Testis (tissue), 2 donors: ENCODE measurements at regions not wholly inside any gene's neighbourhood (a gene's known extent, or its start where the extent isn't known, plus 50 kb on each side); places are given as distances from the start of the nearest gene placed in this dataset.

Source experiments
- DNase-seq: peaks from one replicate; pipeline ENCODE4 v3.0.0-alpha.2; 2019
- H3K27ac ChIP-seq, 2 donors: fragments of 200-600 bp; sonication (generic); one replicate each; pipeline ENCODE4 v1.5.1; 2019
- H3K27me3 ChIP-seq: fragments of 200-600 bp; sonication (generic); one replicate; pipeline ENCODE4 v1.5.1; 2019
- H3K36me3 ChIP-seq: fragments of 200-600 bp; sonication (generic); one replicate; pipeline ENCODE4 v1.5.1; 2017; ENCODE audit warnings: low read depth; ENCODE audit errors: missing control alignments
- H3K4me1 ChIP-seq: fragments of 200-600 bp; sonication (generic); one replicate; pipeline ENCODE4 v1.5.1; 2019
- H3K4me3 ChIP-seq, 2 donors: fragments of 200-600 bp; sonication (generic); one replicate each; pipeline ENCODE4 v1.5.1; 2017 to 2019
- H3K9me3 ChIP-seq: fragments of 200-600 bp; sonication (generic); one replicate; pipeline ENCODE4 v1.5.1; 2017
- CTCF ChIP-seq, 3 experiments: fragments of 450-650 bp in 2 of 3; fragments of 200-600 bp in 1 of 3; sonication (generic) in 1 of 3; IDR thresholded peaks; one replicate each; pipeline ENCODE4 v1.5.1; 2016 to 2019; ENCODE audit warnings: antibody characterized with exemption in 3 of 3, mild to moderate bottlenecking in 2 of 3, moderate library complexity in 1 of 3
- POLR2A ChIP-seq: fragments of 450-650 bp; IDR thresholded peaks from one replicate; pipeline ENCODE4 v1.6.1; 2017; ENCODE audit warnings: antibody characterized with exemption, mild to moderate bottlenecking, moderate library complexity
- WGBS, 2 donors: methylation state at CpG; one replicate each; pipeline ENCODE4 v1.1.5; 2018; 5-methylcytosine and 5-hydroxymethylcytosine counted together
- intact Hi-C: fragments of 100-400 bp; cut with DNase I; formaldehyde crosslinking; loops from one replicate; pipeline ENCODE4 v1.15.1; 2023; ENCODE audit warnings: low total_unique reads

- no peak overlapping the region for H3K27ac ChIP-seq
- H3K4me1 ChIP-seq = no peaks in the 10 kb centered on the region
- 70 to 91% methylated on average over 2 to 5 of the region's 5 CpGs for WGBS, 2 donors
- no peak for TF ChIP-seq CTCF (IDR thresholded peaks at IDR 0.05)
- no peak for TF ChIP-seq POLR2A
- intact Hi-C loops = no loop called here
- no peaks in the 10 kb centered on the region for H3K36me3 ChIP-seq
- H3K27me3 ChIP-seq = no peaks in the 10 kb centered on the region
- no peak for DNase-seq
- H3K9me3 ChIP-seq = no peaks in the 10 kb centered on the region
- H3K4me3 ChIP-seq = no peak overlapping the region
Observed at GRCh38 chr21:38577887-38578286, 79.6 kb upstream of the ERG start.

GRCh38 chr21:38590449-38591217 lies 92.4 kb upstream of the ERG start:
- intact Hi-C loops = no loop called here
- Histone ChIP-seq H3K4me3 (no peak overlapping the region), H3K36me3 (no peaks in the 10 kb centered on the region), H3K4me1 (no peaks in the 10 kb centered on the region), H3K9me3 (no peaks in the 10 kb centered on the region), H3K27ac (no peak overlapping the region), H3K27me3 (no peaks in the 10 kb centered on the region)
- no peak for DNase-seq
- WGBS, 2 donors = 90 to 97% methylated on average over 2 of the region's 2 CpGs
- no peak for TF ChIP-seq POLR2A
- TF ChIP-seq CTCF (IDR thresholded peaks at IDR 0.05) = no peak

GRCh38 chr21:38591218-38591537 lies 92.9 kb upstream of the ERG start:
- WGBS, 2 donors = 92% methylated on average over 1 of the region's 1 CpG
- TF ChIP-seq CTCF (IDR thresholded peaks at IDR 0.05) (no peak), POLR2A (no peak)
- no peaks in the 10 kb centered on the region for H3K4me1 ChIP-seq
- DNase-seq = no peak
- no peak overlapping the region for H3K27ac ChIP-seq
- H3K27me3 ChIP-seq = no peaks in the 10 kb centered on the region
- H3K36me3 ChIP-seq = no peaks in the 10 kb centered on the region
- no peaks in the 10 kb centered on the region for H3K9me3 ChIP-seq
- no peak overlapping the region for H3K4me3 ChIP-seq
- intact Hi-C loops = no loop called here

- H3K4me1 ChIP-seq = no peaks in the 10 kb centered on the region
- no peak overlapping the region for H3K4me3 ChIP-seq
- intact Hi-C loops = no loop called here
- DNase-seq = no peak
- H3K27me3 ChIP-seq = no peaks in the 10 kb centered on the region
- WGBS, 2 donors = 75 to 82% methylated on average over 4 of the region's 4 CpGs
- TF ChIP-seq CTCF (IDR thresholded peaks at IDR 0.05) (no peak), POLR2A (no peak)
- no peaks in the 10 kb centered on the region for H3K9me3 ChIP-seq
- no peaks in the 10 kb centered on the region for H3K36me3 ChIP-seq
- H3K27ac ChIP-seq = no peak overlapping the region
Observed at GRCh38 chr21:38596264-38597042, 98.2 kb upstream of the ERG start.

DNA sequence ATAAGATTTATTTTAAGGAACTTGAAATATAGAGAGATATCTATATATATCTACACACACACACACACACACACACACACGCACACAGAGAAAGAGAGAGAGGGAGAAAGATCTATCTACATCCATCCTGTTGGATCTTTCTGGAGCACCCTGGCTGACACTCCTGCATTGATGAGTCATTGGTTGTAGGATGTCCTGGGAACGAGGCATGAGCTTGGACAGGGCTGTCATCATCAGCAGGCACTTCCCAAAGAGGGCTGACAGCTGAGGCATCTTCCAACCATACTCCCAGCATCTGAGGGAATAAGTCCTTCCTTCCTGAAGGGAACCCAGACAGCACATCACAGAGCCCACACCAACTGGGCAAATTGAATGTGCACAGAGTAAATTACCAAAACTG lies 99.1 kb upstream of the ERG start:
- Histone ChIP-seq H3K36me3 (no peaks in the 10 kb centered on the region), H3K27me3 (no peaks in the 10 kb centered on the region), H3K9me3 (no peaks in the 10 kb centered on the region), H3K4me3 (no peak overlapping the region), H3K27ac (no peak overlapping the region), H3K4me1 (no peaks in the 10 kb centered on the region)
- no peak for TF ChIP-seq POLR2A
- no peak for DNase-seq
- intact Hi-C loops = no loop called here
- WGBS, 2 donors = 49 to 62% methylated on average over 2 of the region's 2 CpGs
